Posterior vena cava (tissue), 2 donors: ENCODE measurements at regions not wholly inside any gene's neighbourhood (a gene's known extent, or its start where the extent isn't known, plus 50 kb on each side); places are given as distances from the start of the nearest gene placed in this dataset.
"Not testable (repeated sequence)": the region's sequence is repeated elsewhere in the genome, so short reads cannot be mapped to it uniquely, and the experiment has no call there.

Experiments
- DNase-seq: peaks from one replicate; pipeline ENCODE4 v3.0.0-alpha.2; 2020; ENCODE audit warnings: low spot score
- intact Hi-C, 2 donors: fragments of 100-400 bp; cut with DNase I; formaldehyde crosslinking; loops; one replicate each; pipeline versions ENCODE4 v1.14.1 to v1.14.2; 2022 to 2023
- donor health status: DM: yes; HTN: yes; CAD: no.
- donor health status: DM: yes; HTN: yes; CAD: no.

GRCh38 chr4:188955066-188955465 lies 815.8 kb downstream of the TRIML1 start:
- no peak for DNase-seq
- intact Hi-C loops, result loop anchor here in 1 of 2 donors (10.0 kb wide), 1 partner anchor 170 kb away; no protein-coding TSS in a partner anchor

- no peak for DNase-seq
- intact Hi-C loops, result loop anchor here in 1 of 2 donors (10.0 kb wide), 1 partner anchor 168 kb away; no protein-coding TSS in a partner anchor
Observed at GRCh38 chr4:188956566-188956965, 817.3 kb downstream of the TRIML1 start.

GRCh38 chr4:188958346-188958745 lies 819.1 kb downstream of the TRIML1 start:
- intact Hi-C loops, result loop anchor here in 1 of 2 donors (10.0 kb wide), 1 partner anchor 166 kb away; no protein-coding TSS in a partner anchor
- no peak for DNase-seq

GRCh38 chr4:188959424-188959823 lies 820.2 kb downstream of the TRIML1 start:
- intact Hi-C loops, result loop anchor here in 1 of 2 donors (10.0 kb wide), 1 partner anchor 165 kb away; no protein-coding TSS in a partner anchor
- DNase-seq, result no peak

GRCh38 chr4:188960411-188961093 lies 821.3 kb downstream of the TRIML1 start:
- intact Hi-C loops, result no loop called here
- no peak for DNase-seq

GRCh38 chr4:188971125-188971524 lies 831.9 kb downstream of the TRIML1 start:
- no peak for DNase-seq
- intact Hi-C loops, result no loop called here

- intact Hi-C loops, result no loop called here
- no peak for DNase-seq
Observed at GRCh38 chr4:188975271-188975670, 836.0 kb downstream of the TRIML1 start.

- intact Hi-C loops, result no loop called here
- no peak for DNase-seq
Observed at GRCh38 chr4:188976644-188977115, 837.4 kb downstream of the TRIML1 start.

GRCh38 chr4:188977232-188977631 lies 838.0 kb downstream of the TRIML1 start:
- intact Hi-C loops, DNase-seq: not testable (repeated sequence)

GRCh38 chr4:188984518-188984917 lies 845.3 kb downstream of the TRIML1 start:
- no peak for DNase-seq
- intact Hi-C loops, result no loop called here

- DNase-seq, result no peak
- intact Hi-C loops, result no loop called here
Observed at GRCh38 chr4:188986271-188986689, 847.0 kb downstream of the TRIML1 start.

GRCh38 chr4:188987011-188987410 lies 847.8 kb downstream of the TRIML1 start:
- intact Hi-C loops, result no loop called here
- no peak for DNase-seq

- intact Hi-C loops, result no loop called here
- DNase-seq, result no peak
Observed at GRCh38 chr4:188988131-188988530, 848.9 kb downstream of the TRIML1 start.

GRCh38 chr4:188989371-188989770 lies 850.1 kb downstream of the TRIML1 start:
- intact Hi-C loops, result no loop called here

GRCh38 chr4:188992706-188993105 lies 853.5 kb downstream of the TRIML1 start:
- DNase-seq, result no peak
- intact Hi-C loops, result no loop called here

More at GRCh38 chr4:188989371-188989770, 850.1 kb downstream of the TRIML1 start:
- no peak for DNase-seq

- DNase-seq, result no peak
- intact Hi-C loops, result no loop called here
Observed at GRCh38 chr4:188993871-188994270, 854.6 kb downstream of the TRIML1 start.

GRCh38 chr4:189001283-189001970 lies 862.2 kb downstream of the TRIML1 start:
- no peak for DNase-seq
- intact Hi-C loops, result no loop called here

- intact Hi-C loops, result no loop called here
Observed at GRCh38 chr4:189001971-189002450, 862.8 kb downstream of the TRIML1 start.

GRCh38 chr4:189002475-189002874 lies 863.2 kb downstream of the TRIML1 start:
- intact Hi-C loops, result no loop called here
- no peak for DNase-seq

More at GRCh38 chr4:189001971-189002450, 862.8 kb downstream of the TRIML1 start:
- DNase-seq, result no peak
